Retinal pigment epithelial cell (primary cell): ENCODE measurements at regions not wholly inside any gene's neighbourhood (a gene's known extent, or its start where the extent isn't known, plus 50 kb on each side); places are given as distances from the start of the nearest gene placed in this dataset.

ENCODE experiments used
- DNase-seq: peaks from one replicate; pipeline ENCODE4 v3.0.0-alpha.2; 2010; ENCODE audit warnings: low read depth
- H3K4me3 ChIP-seq: 2 replicates; pipeline ENCODE4 v1.5.1; 2011; ENCODE audit warnings: mild to moderate bottlenecking, low read length, control low read depth, moderate library complexity
- TF ChIP-seq, protein P1 (sequence below): conservative IDR thresholded peaks from 2 replicates; pipeline ENCODE4 v1.5.1; 2011; ENCODE audit warnings: low read depth, low read length, control low read depth, inconsistent platforms

DNA sequence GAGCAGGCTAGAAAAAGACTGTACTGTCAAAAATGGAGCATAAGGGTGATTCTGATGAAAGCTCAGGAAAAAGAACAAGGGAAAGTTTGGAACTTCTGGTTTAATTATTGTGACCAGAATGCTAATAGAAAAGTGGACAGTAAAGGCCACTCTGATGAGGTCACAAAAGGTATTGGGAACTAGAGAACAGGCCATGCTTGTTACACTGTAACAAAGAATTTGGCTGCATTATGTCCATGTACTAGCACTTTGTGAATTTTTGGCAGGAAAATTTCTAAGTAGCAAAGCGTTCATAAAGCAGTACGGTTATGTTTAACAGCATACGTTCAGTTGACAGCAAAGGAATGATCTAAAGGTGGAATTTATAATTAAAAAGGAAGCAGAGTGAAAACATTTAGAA is 418.6 kb downstream of the TRIB2 start:
- TF ChIP-seq, protein P1, sequence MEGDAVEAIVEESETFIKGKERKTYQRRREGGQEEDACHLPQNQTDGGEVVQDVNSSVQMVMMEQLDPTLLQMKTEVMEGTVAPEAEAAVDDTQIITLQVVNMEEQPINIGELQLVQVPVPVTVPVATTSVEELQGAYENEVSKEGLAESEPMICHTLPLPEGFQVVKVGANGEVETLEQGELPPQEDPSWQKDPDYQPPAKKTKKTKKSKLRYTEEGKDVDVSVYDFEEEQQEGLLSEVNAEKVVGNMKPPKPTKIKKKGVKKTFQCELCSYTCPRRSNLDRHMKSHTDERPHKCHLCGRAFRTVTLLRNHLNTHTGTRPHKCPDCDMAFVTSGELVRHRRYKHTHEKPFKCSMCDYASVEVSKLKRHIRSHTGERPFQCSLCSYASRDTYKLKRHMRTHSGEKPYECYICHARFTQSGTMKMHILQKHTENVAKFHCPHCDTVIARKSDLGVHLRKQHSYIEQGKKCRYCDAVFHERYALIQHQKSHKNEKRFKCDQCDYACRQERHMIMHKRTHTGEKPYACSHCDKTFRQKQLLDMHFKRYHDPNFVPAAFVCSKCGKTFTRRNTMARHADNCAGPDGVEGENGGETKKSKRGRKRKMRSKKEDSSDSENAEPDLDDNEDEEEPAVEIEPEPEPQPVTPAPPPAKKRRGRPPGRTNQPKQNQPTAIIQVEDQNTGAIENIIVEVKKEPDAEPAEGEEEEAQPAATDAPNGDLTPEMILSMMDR, result no peak
- DNase-seq, result no peak
- H3K4me3 ChIP-seq, result no peak overlapping the region

DNA sequence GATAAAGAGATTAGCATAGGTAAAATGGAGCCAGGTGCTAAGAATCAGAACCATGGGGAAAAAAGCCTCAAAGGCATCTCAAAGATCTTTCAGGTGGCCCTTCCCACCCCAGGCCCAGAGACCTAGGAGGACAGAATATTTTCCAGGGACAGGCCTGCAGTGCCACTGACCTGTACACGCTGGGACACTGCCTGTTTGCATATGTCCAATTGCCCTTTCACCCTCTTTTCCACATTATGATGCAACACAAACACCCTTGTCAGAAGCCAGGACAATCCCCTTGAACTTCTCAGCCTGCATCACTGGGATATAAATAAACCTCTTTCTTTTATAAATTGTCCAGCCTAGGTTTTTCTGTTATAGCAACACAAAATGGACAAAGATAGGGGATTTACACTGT is 419.1 kb downstream of the TRIB2 start:
- TF ChIP-seq, protein P1, result no peak
- no peak overlapping the region for H3K4me3 ChIP-seq
- DNase-seq, result no peak

DNA sequence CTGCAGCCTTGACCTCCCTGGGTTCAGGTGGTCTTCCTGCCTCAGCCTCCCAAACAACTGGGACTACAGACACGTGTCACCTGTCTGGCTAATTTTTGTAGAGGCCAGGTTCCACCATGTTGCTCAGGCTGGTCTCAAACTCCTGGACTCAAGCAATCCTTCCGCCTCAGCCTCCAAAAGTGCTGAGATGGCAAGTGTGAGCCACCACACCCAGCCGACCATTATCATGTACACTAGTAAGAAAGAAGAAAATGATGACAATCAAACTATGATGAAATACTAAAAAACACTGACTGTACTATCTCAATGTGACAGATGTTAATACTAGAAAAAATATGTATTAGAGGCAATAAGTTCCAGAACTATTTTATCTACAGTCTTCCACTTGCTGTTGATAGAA is 420.9 kb downstream of the TRIB2 start:
- H3K4me3 ChIP-seq, result no peak overlapping the region
- TF ChIP-seq, protein P1, result no peak
- no peak for DNase-seq

DNA sequence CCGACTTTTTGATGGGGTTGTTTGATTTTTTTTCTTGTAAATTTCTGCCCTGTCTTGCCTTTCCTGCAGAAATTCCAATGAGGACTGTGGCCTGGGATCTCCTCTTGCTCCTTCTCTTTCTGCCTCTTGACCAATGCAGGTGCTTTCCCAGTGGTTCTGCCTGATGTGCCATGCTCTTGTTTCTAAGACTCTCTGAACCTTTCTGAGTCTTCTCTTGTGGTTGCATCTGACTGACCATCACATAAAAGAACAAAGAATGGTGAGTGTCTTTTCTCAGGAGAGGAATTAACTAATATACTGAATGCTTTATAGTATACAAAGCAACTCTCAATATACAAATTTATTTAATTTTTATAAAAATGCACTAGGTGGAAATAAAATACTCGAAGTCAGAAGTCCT is 424.6 kb downstream of the TRIB2 start:
- H3K4me3 ChIP-seq, result no peak overlapping the region
- no peak for DNase-seq
- TF ChIP-seq, protein P1, result no peak

DNA sequence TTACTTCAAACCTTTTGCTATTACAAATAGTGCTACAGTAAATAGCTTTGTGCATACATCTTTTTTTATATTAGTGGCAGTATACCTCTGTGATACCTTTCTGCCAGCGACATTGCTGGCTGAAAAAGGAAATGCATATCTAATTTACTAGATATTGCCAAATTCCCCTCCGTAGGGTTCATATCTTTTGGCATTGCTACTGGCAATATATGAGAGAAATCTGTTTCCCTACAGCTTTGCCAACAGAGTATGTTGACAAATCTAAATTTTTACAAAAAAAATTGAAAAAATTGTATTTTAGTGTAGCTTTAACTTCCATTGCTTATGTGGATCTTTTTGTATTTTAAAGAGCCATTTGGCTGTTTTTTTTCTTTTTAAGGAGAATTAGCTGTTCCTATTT is 426.7 kb downstream of the TRIB2 start:
- DNase-seq, result no peak
- TF ChIP-seq, protein P1, result no peak
- no peak overlapping the region for H3K4me3 ChIP-seq

DNA sequence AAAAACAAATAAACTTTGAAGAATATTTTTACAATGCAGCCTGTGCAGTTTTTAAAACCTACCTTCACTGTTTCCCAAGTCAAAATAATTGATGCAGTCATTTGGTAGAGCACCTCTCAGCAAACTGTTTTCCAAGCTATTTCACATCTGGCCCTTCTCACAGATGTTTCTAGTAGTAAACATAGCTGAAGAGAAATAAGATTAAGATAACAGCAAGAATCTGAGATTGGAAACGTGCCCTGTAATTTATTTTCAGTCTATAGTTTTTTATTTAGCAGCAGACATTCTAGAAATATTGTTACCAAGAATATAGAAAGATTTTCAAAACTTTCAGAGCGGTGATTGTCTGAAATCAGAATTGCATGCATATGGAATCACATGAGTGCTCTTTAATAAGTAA is 440.2 kb downstream of the TRIB2 start:
- TF ChIP-seq, protein P1, result no peak
- no peak for DNase-seq
- H3K4me3 ChIP-seq, result no peak overlapping the region

DNA sequence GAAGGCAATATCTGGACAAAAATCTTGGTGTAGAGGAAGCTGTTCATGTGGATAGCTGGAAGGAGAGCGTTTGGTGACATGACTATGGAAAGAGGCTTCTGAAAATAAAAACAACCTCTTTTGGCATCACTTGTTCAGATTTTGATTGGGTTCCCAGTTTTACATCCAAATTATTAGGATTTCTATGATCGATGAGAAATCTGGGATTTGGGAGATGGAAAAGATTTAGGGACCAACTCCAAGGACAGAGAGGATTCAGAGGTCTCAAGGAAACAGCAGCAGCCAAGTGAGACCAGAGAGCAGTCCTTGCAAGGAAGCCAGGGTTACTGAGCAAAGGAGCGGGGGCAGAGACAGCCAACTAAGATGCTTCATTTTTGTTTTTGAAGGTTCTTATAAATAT is 441.7 kb downstream of the TRIB2 start:
- TF ChIP-seq, protein P1, result no peak

More for the DNA sequence above, 441.7 kb downstream of the TRIB2 start:
- H3K4me3 ChIP-seq, result no peak overlapping the region
- no peak for DNase-seq
